OCI-LY7 (cell line): ENCODE measurements at regions not wholly inside any gene's neighbourhood (a gene's known extent, or its start where the extent isn't known, plus 50 kb on each side); places are given as distances from the start of the nearest gene placed in this dataset.

Source experiments
- BruUV-seq: library from RNA; stranded (reverse); fragments of 400-500 nt; replicated peaks from 2 replicates; lab custom pipeline; 2021; lab: Mats Ljungman, UMichigan
- CTCF ChIA-PET: fragments of 300-600 bp; sonication (Branson Sonifier 250); formaldehyde crosslinking; loops from one replicate; lab custom pipeline; 2022; ENCODE audit warnings: antibody characterized with exemption; ENCODE audit not compliant: unreplicated experiment; lab: Charles Lee
- POLR2A ChIA-PET: fragments of 300-600 bp; sonication (Branson Sonifier 250); formaldehyde crosslinking; loops from one replicate; lab custom pipeline; 2022; ENCODE audit warnings: antibody characterized with exemption; lab: Charles Lee
- DNase-seq: peaks from one replicate; pipeline ENCODE4 v3.0.0-alpha.2; 2015; ENCODE audit warnings: low spot score
- H2AFZ ChIP-seq: fragments of 200-600 bp; sonication (generic), shearing (Covaris generic); 2 replicates; pipeline ENCODE4 v1.6.1; 2014; ENCODE audit warnings: mild to moderate bottlenecking, antibody characterized with exemption, low read length, moderate library complexity
- H3K27ac ChIP-seq: fragments of 200-600 bp; sonication (generic); 2 replicates; pipeline ENCODE4 v1.5.1; 2014; ENCODE audit warnings: mixed run types, low read depth, mild to moderate bottlenecking, moderate library complexity, low read length, inconsistent platforms; ENCODE audit not compliant: poor library complexity, severe bottlenecking
- H3K36me3 ChIP-seq: fragments of 200-600 bp; sonication (generic); 2 replicates; pipeline ENCODE4 v1.6.1; 2014; ENCODE audit warnings: mild to moderate bottlenecking, antibody characterized with exemption, low read length, moderate library complexity, mixed read lengths; ENCODE audit not compliant: insufficient read depth
- H3K4me1 ChIP-seq: fragments of 200-600 bp; sonication (generic); 2 replicates; pipeline ENCODE4 v1.5.1; 2014; ENCODE audit warnings: mild to moderate bottlenecking, low read length; ENCODE audit not compliant: insufficient read depth, poor library complexity, severe bottlenecking
- H3K4me2 ChIP-seq: fragments of 200-600 bp; sonication (generic); 2 replicates; pipeline ENCODE4 v1.6.1; 2014; ENCODE audit warnings: mild to moderate bottlenecking, low read length
- H3K4me3 ChIP-seq: fragments of 200-600 bp; sonication (generic); 2 replicates; pipeline ENCODE4 v1.5.1; 2014; ENCODE audit warnings: mild to moderate bottlenecking, low read depth, low read length; ENCODE audit not compliant: poor library complexity, severe bottlenecking
- H3K79me2 ChIP-seq: fragments of 200-600 bp; sonication (generic); 2 replicates; pipeline ENCODE4 v1.6.1; 2016; ENCODE audit warnings: low read depth, mild to moderate bottlenecking, low read length, moderate library complexity, mixed read lengths; ENCODE audit not compliant: insufficient read depth
- H3K9me2 ChIP-seq: fragments of 200-600 bp; sonication (generic); 2 replicates; pipeline ENCODE4 v1.6.1; 2016; ENCODE audit warnings: mild to moderate bottlenecking, low read length, mixed read lengths; ENCODE audit not compliant: insufficient read depth
- H3K9me3 ChIP-seq: fragments of 200-600 bp; sonication (generic); 2 replicates; pipeline ENCODE4 v1.6.1; 2014; ENCODE audit warnings: mild to moderate bottlenecking, mixed run types, low read length, mixed read lengths
- H4K20me1 ChIP-seq: fragments of 200-600 bp; sonication (generic); 2 replicates; pipeline ENCODE4 v1.6.1; 2014; ENCODE audit warnings: mild to moderate bottlenecking, antibody characterized with exemption, low read length, moderate library complexity, mixed read lengths; ENCODE audit not compliant: insufficient read depth
- CTCF ChIP-seq: fragments of 200-600 bp; sonication (generic); conservative IDR thresholded peaks from 2 replicates; pipeline ENCODE4 v1.5.1; 2014; ENCODE audit warnings: mild to moderate bottlenecking, antibody characterized with exemption, low read length, moderate library complexity, mixed read lengths
- EZH2phosphoT487 ChIP-seq: fragments of 200-600 bp; sonication (generic); IDR thresholded peaks from 2 replicates; pipeline ENCODE4 v1.6.1; 2018; ENCODE audit warnings: low read depth, borderline replicate concordance, mild to moderate bottlenecking, mixed run types, antibody characterized with exemption, low read length, moderate library complexity, mixed read lengths
- intact Hi-C: fragments of 100-400 bp; cut with micrococcal nuclease; formaldehyde crosslinking; loops from one replicate; pipeline ENCODE4 v1.10.0; 2022; ENCODE audit not compliant: unreplicated experiment

DNA sequence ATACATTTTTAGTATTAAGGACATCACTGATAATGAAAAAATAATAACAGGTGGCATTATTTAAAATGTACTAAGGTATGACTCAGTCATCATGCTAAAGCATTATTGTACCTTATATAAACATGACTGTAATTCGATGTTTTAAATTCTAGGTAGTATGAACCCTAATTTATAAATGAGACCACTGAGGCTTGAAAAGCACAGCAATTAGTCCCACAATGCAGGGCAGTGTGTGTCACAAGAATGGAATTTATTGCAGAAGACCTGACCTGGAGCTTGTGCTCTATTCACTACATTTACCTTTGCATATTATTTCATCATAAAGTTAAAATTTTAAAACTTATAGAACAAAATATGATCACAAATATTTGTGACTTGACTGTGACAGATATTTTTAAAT is 358.5 kb upstream of the DSEL start:
- Histone ChIP-seq H2AFZ (no peak overlapping the region), H3K9me2 (no peaks in the 10 kb centered on the region), H3K27ac (no peak overlapping the region), H3K79me2 (no peaks in the 10 kb centered on the region), H3K9me3 (no peaks in the 10 kb centered on the region), H3K36me3 (no peaks in the 10 kb centered on the region), H3K4me3 (no peak overlapping the region), H4K20me1 (no peaks in the 10 kb centered on the region), H3K4me2 (no peak overlapping the region), H3K4me1 (no peaks in the 10 kb centered on the region)
- POLR2A ChIA-PET, result no interaction called here
- no peak for DNase-seq
- intact Hi-C loops, result no loop called here
- no peak for TF ChIP-seq CTCF
- TF ChIP-seq EZH2phosphoT487, result no peak
- CTCF ChIA-PET, result no interaction called here
- no TSS peak for BruUV-seq

DNA sequence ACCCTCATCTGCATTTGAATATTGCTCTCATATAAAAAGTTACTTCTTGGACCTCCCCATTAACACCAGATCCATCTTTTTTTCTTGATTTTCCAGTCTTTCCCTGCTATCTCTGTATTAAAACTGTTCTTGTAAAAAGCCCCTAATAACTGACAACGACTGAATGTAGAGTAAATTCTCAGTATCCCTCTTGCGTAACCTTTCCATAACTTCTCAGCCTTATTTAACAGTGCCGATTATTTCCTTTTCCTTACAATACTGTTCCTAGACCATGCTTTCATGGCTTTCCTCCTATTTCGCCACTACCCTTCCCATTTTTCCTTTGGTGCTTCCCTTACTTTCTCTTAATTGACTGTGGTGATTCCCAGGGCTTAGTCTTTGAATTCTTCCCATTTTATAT is 348.9 kb upstream of the DSEL start:
- no TSS peak for BruUV-seq
- no peaks in the 10 kb centered on the region for H3K36me3 ChIP-seq
- H3K4me3 ChIP-seq, result no peak overlapping the region
- TF ChIP-seq EZH2phosphoT487 (no peak), CTCF (no peak)
- no peaks in the 10 kb centered on the region for H4K20me1 ChIP-seq
- H3K9me2 ChIP-seq, result no peaks in the 10 kb centered on the region
- intact Hi-C loops, result no loop called here
- H3K27ac ChIP-seq, result no peak overlapping the region
- H3K4me1 ChIP-seq, result no peaks in the 10 kb centered on the region
- H2AFZ ChIP-seq, result no peak overlapping the region
- no peaks in the 10 kb centered on the region for H3K9me3 ChIP-seq
- no peak for DNase-seq
- no peak overlapping the region for H3K4me2 ChIP-seq
- CTCF ChIA-PET, result no interaction called here
- no peaks in the 10 kb centered on the region for H3K79me2 ChIP-seq
- POLR2A ChIA-PET, result no interaction called here

GRCh38 chr18:67864677-67865340 is 348.3 kb upstream of the DSEL start:
- DNase-seq, result no peak
- H3K27ac ChIP-seq, result no peak overlapping the region
- intact Hi-C loops, result no loop called here
- H3K4me3 ChIP-seq, result no peak overlapping the region
- no peaks in the 10 kb centered on the region for H3K36me3 ChIP-seq
- no peaks in the 10 kb centered on the region for H3K79me2 ChIP-seq
- H3K4me1 ChIP-seq, result no peaks in the 10 kb centered on the region
- no TSS peak for BruUV-seq
- ChIA-PET POLR2A (no interaction called here), CTCF (no interaction called here)
- H3K9me3 ChIP-seq, result no peaks in the 10 kb centered on the region
- TF ChIP-seq EZH2phosphoT487 (no peak), CTCF (no peak)
- H4K20me1 ChIP-seq, result no peaks in the 10 kb centered on the region
- H3K4me2 ChIP-seq, result no peak overlapping the region
- H2AFZ ChIP-seq, result no peak overlapping the region
- H3K9me2 ChIP-seq, result no peaks in the 10 kb centered on the region
